Neural cell (in vitro differentiated cells): ENCODE measurements at regions not wholly inside any gene's neighbourhood (a gene's known extent, or its start where the extent isn't known, plus 50 kb on each side); places are given as distances from the start of the nearest gene placed in this dataset.

Source experiments
- CTCF ChIP-seq: fragments of 450-650 bp; IDR thresholded peaks from 2 replicates; pipeline ENCODE4 v1.5.1; 2014; ENCODE audit warnings: antibody characterized with exemption, mild to moderate bottlenecking, moderate library complexity; ENCODE audit not compliant: poor library complexity, severe bottlenecking
- EP300 ChIP-seq: fragments of 450-650 bp; conservative IDR thresholded peaks from 2 replicates; pipeline ENCODE4 v1.6.1; 2014; ENCODE audit warnings: antibody characterized with exemption, mild to moderate bottlenecking, moderate library complexity; ENCODE audit not compliant: poor library complexity, severe bottlenecking
- EZH2 ChIP-seq: fragments of 200-600, 300-800 bp; shearing (Covaris generic), sonication (generic); IDR thresholded peaks from 2 replicates; pipeline ENCODE4 v1.6.1; 2014; ENCODE audit warnings: antibody characterized with exemption, low read length, borderline replicate concordance, mild to moderate bottlenecking; ENCODE audit not compliant: insufficient read depth, poor library complexity, severe bottlenecking
- POLR2AphosphoS5 ChIP-seq: IDR thresholded peaks from 2 replicates; pipeline ENCODE4 v1.6.1; 2012
- REST ChIP-seq: IDR thresholded peaks from 2 replicates; pipeline ENCODE4 v1.6.1; 2012; ENCODE audit warnings: borderline replicate concordance
- SMC3 ChIP-seq: fragments of 450-650 bp; conservative IDR thresholded peaks from 2 replicates; pipeline ENCODE4 v1.6.1; 2014; ENCODE audit warnings: antibody characterized with exemption, mild to moderate bottlenecking, moderate library complexity; ENCODE audit not compliant: poor library complexity

- no peak for TF ChIP-seq EP300
- TF ChIP-seq CTCF, result no peak
- no peak for TF ChIP-seq EZH2
- TF ChIP-seq POLR2AphosphoS5, result no peak
- TF ChIP-seq REST, result no peak
- no peak for TF ChIP-seq SMC3
Observed at GRCh38 chr16:55154956-55155355, 169.0 kb upstream of the IRX6 start.
